GM12892 (cell line): ENCODE measurements at regions not wholly inside any gene's neighbourhood (a gene's known extent, or its start where the extent isn't known, plus 50 kb on each side); places are given as distances from the start of the nearest gene placed in this dataset.

Experiments used
- POLR2A ChIP-seq: IDR thresholded peaks from 2 replicates; pipeline ENCODE4 v1.6.1; 2011; ENCODE audit warnings: low read depth, low read length, control low read depth
- POLR2AphosphoS5 ChIP-seq: IDR thresholded peaks from 2 replicates; pipeline ENCODE4 v1.6.1; 2011; ENCODE audit warnings: low read depth, low read length, control low read depth

DNA sequence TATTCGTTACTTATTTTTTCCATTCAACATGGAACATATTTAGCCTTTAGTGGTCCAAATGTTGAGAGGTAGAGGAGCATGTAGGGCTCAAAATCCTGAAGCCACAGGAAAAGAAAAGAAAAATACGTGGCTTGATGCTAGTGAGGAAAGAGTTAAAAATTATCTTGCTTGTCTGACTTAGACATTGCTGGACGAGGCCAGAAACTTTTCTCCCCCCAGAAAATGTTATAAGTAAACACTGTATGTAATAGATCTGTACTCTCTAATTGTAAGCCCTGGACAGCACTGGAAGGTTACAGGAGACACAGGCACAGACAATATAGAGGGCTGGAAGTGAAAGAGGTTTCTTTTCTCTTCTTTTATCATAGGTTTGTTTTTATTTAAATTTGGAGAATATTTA, 165.6 kb downstream of the ZFP64 start:
- TF ChIP-seq POLR2AphosphoS5 (no peak), POLR2A (no peak)
